Type B pancreatic cell (in vitro differentiated cells): ENCODE measurements at regions not wholly inside any gene's neighbourhood (a gene's known extent, or its start where the extent isn't known, plus 50 kb on each side); places are given as distances from the start of the nearest gene placed in this dataset.

Experiments
- DNase-seq: peaks from one replicate; pipeline ENCODE4 v3.0.0; 2021; ENCODE audit warnings: mixed read lengths; ENCODE audit not compliant: unreplicated experiment; ENCODE audit errors: extremely low spot score
- H3K27ac Mint-ChIP-seq: 2 replicates; pipeline ENCODE4 v1.8.0; 2021; ENCODE audit warnings: mild to moderate bottlenecking, mixed read lengths
- H3K27me3 Mint-ChIP-seq: 2 replicates; pipeline ENCODE4 v1.8.0; 2021; ENCODE audit warnings: mixed read lengths
- H3K36me3 Mint-ChIP-seq: 2 replicates; pipeline ENCODE4 v1.8.0; 2021; ENCODE audit warnings: mixed read lengths
- H3K4me1 Mint-ChIP-seq: one replicate; pipeline ENCODE4 v1.8.0; 2021; ENCODE audit warnings: mixed read lengths; ENCODE audit not compliant: unreplicated experiment
- H3K4me3 Mint-ChIP-seq: 2 replicates; pipeline ENCODE4 v1.8.0; 2021; ENCODE audit warnings: mild to moderate bottlenecking, mixed read lengths
- H3K9me3 Mint-ChIP-seq: 2 replicates; pipeline ENCODE4 v1.8.0; 2021; ENCODE audit warnings: mixed read lengths
- TF ChIP-seq, protein P1 (sequence below): fragments of 200-600 bp; sonication (generic); conservative IDR thresholded peaks from 2 replicates; pipeline ENCODE4 v1.5.0; 2021; ENCODE audit warnings: antibody characterized with exemption, mild to moderate bottlenecking

DNA sequence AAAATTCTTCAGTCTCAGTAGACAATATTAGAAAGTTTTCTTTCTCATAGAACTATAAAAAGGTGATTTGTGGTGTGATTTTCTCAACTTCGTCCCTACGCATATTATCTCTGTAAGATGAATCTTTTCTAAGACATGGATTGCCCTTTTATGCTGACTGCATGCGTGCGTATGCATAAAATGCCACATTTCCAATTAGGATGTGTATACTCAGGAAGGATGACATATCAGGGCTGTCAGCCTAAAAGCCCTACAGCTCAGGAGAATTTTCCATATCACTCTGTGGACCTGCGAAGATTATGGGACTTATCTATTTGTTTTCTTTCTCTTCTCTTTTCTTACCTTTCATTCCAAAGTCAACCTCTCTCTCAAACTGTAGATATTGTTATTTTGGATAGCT, 166.5 kb upstream of the GPC6 start:
- Mint-ChIP-seq H3K36me3 (no peaks in the 10 kb centered on the region), H3K27ac (no peak overlapping the region), H3K4me1 (no peaks in the 10 kb centered on the region), H3K27me3 (peaks cover 3% of the 10 kb centered on the region), H3K4me3 (no peak overlapping the region), H3K9me3 (no peaks in the 10 kb centered on the region)
- TF ChIP-seq, protein P1, sequence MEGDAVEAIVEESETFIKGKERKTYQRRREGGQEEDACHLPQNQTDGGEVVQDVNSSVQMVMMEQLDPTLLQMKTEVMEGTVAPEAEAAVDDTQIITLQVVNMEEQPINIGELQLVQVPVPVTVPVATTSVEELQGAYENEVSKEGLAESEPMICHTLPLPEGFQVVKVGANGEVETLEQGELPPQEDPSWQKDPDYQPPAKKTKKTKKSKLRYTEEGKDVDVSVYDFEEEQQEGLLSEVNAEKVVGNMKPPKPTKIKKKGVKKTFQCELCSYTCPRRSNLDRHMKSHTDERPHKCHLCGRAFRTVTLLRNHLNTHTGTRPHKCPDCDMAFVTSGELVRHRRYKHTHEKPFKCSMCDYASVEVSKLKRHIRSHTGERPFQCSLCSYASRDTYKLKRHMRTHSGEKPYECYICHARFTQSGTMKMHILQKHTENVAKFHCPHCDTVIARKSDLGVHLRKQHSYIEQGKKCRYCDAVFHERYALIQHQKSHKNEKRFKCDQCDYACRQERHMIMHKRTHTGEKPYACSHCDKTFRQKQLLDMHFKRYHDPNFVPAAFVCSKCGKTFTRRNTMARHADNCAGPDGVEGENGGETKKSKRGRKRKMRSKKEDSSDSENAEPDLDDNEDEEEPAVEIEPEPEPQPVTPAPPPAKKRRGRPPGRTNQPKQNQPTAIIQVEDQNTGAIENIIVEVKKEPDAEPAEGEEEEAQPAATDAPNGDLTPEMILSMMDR, result no peak
- no peak for DNase-seq

- H3K27ac Mint-ChIP-seq, result no peak overlapping the region
Measured at GRCh38 chr13:93066187-93066586, 160.4 kb upstream of the GPC6 start.

DNA sequence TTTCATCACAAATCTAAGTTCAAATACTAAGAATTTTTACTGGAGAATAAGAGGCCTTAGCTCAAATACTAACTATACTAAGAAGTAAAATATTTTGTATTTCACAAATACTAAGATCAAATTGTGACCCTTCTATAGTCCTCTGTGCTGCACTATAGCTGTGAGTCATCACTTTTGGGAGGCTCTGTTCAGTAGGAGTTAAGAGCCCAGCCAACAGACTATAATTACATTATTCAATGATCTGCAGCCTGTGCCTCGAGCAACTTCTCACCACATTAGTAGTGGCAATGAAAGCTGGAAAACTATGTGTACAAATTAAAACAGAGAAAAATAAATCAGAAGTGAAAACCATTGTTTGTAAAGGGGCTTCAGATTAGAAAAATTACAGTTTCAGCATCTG, 147.3 kb upstream of the GPC6 start:
- H3K9me3 Mint-ChIP-seq, result no peaks in the 10 kb centered on the region
- no peak overlapping the region for H3K27ac Mint-ChIP-seq
- no peaks in the 10 kb centered on the region for H3K4me1 Mint-ChIP-seq
- H3K4me3 Mint-ChIP-seq, result no peak overlapping the region
- H3K27me3 Mint-ChIP-seq, result no peaks in the 10 kb centered on the region
- TF ChIP-seq, protein P1, result no peak
- no peaks in the 10 kb centered on the region for H3K36me3 Mint-ChIP-seq
- DNase-seq, result no peak

More at GRCh38 chr13:93066187-93066586, 160.4 kb upstream of the GPC6 start:
- Mint-ChIP-seq H3K4me3 (no peak overlapping the region), H3K36me3 (no peaks in the 10 kb centered on the region), H3K9me3 (no peaks in the 10 kb centered on the region), H3K27me3 (no peaks in the 10 kb centered on the region), H3K4me1 (no peaks in the 10 kb centered on the region)
- no peak for DNase-seq
- TF ChIP-seq, protein P1, result no peak

DNA sequence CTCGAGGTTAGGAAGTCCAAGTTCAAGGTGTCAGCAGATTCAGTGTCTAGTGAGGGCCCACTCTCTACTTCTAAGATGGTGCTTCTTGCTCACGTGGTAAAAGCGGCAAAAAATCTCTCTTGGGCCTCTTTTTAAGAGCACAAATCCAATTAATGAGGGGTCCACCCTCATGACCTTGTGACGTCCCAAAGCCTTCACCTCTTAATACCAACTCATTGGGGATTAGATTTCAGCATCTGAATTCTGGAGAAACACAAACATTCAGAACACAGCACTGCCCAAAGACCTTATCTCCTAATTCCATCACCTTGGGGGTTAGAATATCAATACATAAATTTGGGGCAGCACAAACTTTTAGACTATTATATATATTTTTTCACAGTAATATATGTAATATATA, 146.4 kb upstream of the GPC6 start:
- Mint-ChIP-seq H3K36me3 (no peaks in the 10 kb centered on the region), H3K4me3 (no peak overlapping the region), H3K4me1 (no peaks in the 10 kb centered on the region), H3K9me3 (peaks cover under 1% of the 10 kb centered on the region), H3K27me3 (no peaks in the 10 kb centered on the region), H3K27ac (no peak overlapping the region)
- TF ChIP-seq, protein P1, result no peak
- no peak for DNase-seq

GRCh38 chr13:93080587-93080986, 146.0 kb upstream of the GPC6 start:
- peaks cover 4% of the 10 kb centered on the region for H3K9me3 Mint-ChIP-seq
- H3K27ac Mint-ChIP-seq, result no peak overlapping the region
- H3K27me3 Mint-ChIP-seq, result no peaks in the 10 kb centered on the region
- H3K4me1 Mint-ChIP-seq, result no peaks in the 10 kb centered on the region
- no peak overlapping the region for H3K4me3 Mint-ChIP-seq
- TF ChIP-seq, protein P1, result no peak
- no peak for DNase-seq
- H3K36me3 Mint-ChIP-seq, result no peaks in the 10 kb centered on the region

GRCh38 chr13:93086329-93086728, 140.3 kb upstream of the GPC6 start:
- Mint-ChIP-seq H3K4me3 (no peak overlapping the region), H3K27me3 (no peaks in the 10 kb centered on the region), H3K9me3 (peaks cover 5% of the 10 kb centered on the region), H3K36me3 (no peaks in the 10 kb centered on the region), H3K4me1 (no peaks in the 10 kb centered on the region), H3K27ac (no peak overlapping the region)
- no peak for DNase-seq
- TF ChIP-seq, protein P1, result no peak
